Cardiac muscle cell (in vitro differentiated cells and primary cell): ENCODE measurements at regions not wholly inside any gene's neighbourhood (a gene's known extent, or its start where the extent isn't known, plus 50 kb on each side); places are given as distances from the start of the nearest gene placed in this dataset.

Source experiments
- DNase-seq, 2 donors: peaks; one replicate each; pipeline versions ENCODE4 v3.0.0 to v3.0.0-alpha.2; 2010 to 2017; ENCODE audit warnings: low read depth in 1 of 2, low spot score in 1 of 2
- H3K27ac ChIP-seq: fragments of 200-600 bp; sonication (generic); 2 replicates; pipeline ENCODE4 v1.5.1; 2016
- H3K27me3 ChIP-seq: fragments of 200-600 bp; sonication (generic); 2 replicates; pipeline ENCODE4 v1.6.0; 2016; ENCODE audit warnings: control low read depth
- H3K36me3 ChIP-seq: fragments of 200-600 bp; sonication (generic); 2 replicates; pipeline ENCODE4 v1.5.1; 2016; ENCODE audit warnings: control low read depth
- H3K4me1 ChIP-seq: fragments of 200-600 bp; sonication (generic); 2 replicates; pipeline ENCODE4 v1.8.1; 2017; ENCODE audit warnings: low read depth, mild to moderate bottlenecking, mixed run types
- H3K4me3 ChIP-seq: fragments of 200-600 bp; sonication (generic); 2 replicates; pipeline ENCODE4 v1.5.1; 2016; ENCODE audit warnings: mild to moderate bottlenecking
- H3K9me3 ChIP-seq: fragments of 200-600 bp; sonication (generic); 2 replicates; pipeline ENCODE4 v1.5.1; 2017; ENCODE audit warnings: low read depth, mild to moderate bottlenecking, control low read depth
- TF ChIP-seq, protein P1 (sequence below): IDR thresholded peaks from 2 replicates; pipeline ENCODE4 v1.5.1; 2012; ENCODE audit warnings: low read depth, mild to moderate bottlenecking, low read length

DNA sequence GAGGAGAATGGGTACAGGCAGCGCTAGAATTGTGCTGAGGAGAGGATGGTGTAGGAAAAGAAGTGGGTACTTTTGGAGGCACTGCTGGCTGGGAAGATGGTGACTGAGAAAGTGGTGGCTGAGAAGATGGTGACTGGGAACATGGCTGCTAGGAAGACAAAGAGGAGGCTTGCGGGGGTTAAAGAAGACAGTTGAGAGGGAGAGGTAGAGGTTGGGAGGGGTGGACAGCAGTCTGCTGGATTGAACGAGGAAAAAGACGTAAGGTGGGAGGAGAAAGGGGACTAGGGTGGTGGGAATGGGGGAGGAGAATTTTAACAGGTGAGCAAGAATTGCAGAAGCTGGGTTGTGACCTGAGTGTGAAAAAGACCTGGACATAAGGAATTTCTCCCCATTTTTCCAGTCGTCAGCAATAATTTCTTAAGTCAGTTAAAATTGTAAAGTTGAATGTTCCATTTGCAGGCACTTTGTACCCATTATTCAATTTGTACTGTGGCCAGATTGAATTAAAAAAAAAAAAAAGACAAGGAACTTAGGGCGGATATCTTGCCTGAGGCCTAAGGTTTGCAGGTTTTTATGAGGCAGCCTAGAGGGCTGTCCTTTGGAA lies 2450.0 kb downstream of the TP53TG3F start:
- Histone ChIP-seq H3K27ac (no peak overlapping the region), H3K27me3 (no peaks in the 10 kb centered on the region), H3K4me3 (no peak overlapping the region), H3K9me3 (no peaks in the 10 kb centered on the region), H3K36me3 (no peaks in the 10 kb centered on the region), H3K4me1 (no peaks in the 10 kb centered on the region)
- no peak for DNase-seq
- TF ChIP-seq, protein P1, sequence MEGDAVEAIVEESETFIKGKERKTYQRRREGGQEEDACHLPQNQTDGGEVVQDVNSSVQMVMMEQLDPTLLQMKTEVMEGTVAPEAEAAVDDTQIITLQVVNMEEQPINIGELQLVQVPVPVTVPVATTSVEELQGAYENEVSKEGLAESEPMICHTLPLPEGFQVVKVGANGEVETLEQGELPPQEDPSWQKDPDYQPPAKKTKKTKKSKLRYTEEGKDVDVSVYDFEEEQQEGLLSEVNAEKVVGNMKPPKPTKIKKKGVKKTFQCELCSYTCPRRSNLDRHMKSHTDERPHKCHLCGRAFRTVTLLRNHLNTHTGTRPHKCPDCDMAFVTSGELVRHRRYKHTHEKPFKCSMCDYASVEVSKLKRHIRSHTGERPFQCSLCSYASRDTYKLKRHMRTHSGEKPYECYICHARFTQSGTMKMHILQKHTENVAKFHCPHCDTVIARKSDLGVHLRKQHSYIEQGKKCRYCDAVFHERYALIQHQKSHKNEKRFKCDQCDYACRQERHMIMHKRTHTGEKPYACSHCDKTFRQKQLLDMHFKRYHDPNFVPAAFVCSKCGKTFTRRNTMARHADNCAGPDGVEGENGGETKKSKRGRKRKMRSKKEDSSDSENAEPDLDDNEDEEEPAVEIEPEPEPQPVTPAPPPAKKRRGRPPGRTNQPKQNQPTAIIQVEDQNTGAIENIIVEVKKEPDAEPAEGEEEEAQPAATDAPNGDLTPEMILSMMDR = no peak

DNA sequence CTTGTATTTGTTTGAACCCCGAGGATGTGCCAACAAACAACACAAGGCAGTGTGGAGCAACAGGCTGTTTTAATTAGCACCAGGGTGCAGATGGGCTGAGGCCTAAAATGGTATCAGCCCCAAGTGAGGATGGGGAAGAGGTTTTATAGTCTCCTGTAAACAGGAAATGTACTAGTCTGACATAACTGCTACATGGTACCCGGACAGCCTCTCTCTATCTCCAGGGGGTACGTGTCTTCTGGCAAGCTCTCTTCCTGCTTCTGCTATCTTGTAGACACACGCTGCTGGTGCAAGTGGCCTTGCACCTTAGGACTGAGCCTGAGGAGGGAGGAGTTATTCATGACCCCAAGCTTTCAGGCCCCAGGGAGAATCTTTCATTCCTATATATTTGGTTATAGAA lies 2451.0 kb downstream of the TP53TG3F start:
- no peak overlapping the region for H3K27ac ChIP-seq
- H3K36me3 ChIP-seq = no peaks in the 10 kb centered on the region
- no peaks in the 10 kb centered on the region for H3K9me3 ChIP-seq
- H3K4me1 ChIP-seq = no peaks in the 10 kb centered on the region
- TF ChIP-seq, protein P1 = no peak
- no peaks in the 10 kb centered on the region for H3K27me3 ChIP-seq
- no peak for DNase-seq
- H3K4me3 ChIP-seq = no peak overlapping the region

GRCh38 chr16:35911899-35912298 lies 2452.5 kb downstream of the TP53TG3F start:
- Histone ChIP-seq H3K27me3 (no peaks in the 10 kb centered on the region), H3K4me3 (no peak overlapping the region), H3K36me3 (no peaks in the 10 kb centered on the region), H3K4me1 (no peaks in the 10 kb centered on the region), H3K27ac (no peak overlapping the region), H3K9me3 (no peaks in the 10 kb centered on the region)
- TF ChIP-seq, protein P1 = no peak
- no peak for DNase-seq

DNA sequence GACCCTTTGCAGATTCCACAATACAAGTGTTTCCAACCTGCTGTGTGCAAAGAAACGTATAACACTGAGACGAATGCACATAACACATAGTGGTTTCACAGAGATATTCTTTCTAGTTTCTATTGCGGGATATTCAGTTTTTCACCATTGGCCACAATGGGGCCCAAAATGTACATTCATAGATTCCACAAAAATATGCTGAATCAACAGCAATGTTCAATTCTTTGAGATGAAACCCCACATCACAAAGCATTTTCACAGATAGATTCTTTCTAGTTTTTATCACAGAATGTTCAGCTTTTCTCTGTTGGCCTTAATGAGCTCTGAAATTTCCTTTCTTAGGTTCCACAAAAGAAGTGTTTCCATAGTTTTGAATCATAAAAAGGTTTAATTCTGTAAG lies 2472.3 kb downstream of the TP53TG3F start:
- no peak overlapping the region for H3K4me3 ChIP-seq
- no peaks in the 10 kb centered on the region for H3K4me1 ChIP-seq
- TF ChIP-seq, protein P1 = no peak
- peaks cover 3% of the 10 kb centered on the region for H3K9me3 ChIP-seq
- no peak overlapping the region for H3K27ac ChIP-seq
- no peaks in the 10 kb centered on the region for H3K36me3 ChIP-seq
- no peak for DNase-seq
- H3K27me3 ChIP-seq = no peaks in the 10 kb centered on the region
